PC-3 (cell line): ENCODE measurements at regions not wholly inside any gene's neighbourhood (a gene's known extent, or its start where the extent isn't known, plus 50 kb on each side); places are given as distances from the start of the nearest gene placed in this dataset.

Experiments used
- ATAC-seq: fragments of 200-7000 bp; cut with Tn5 transposase; 2 replicates; pipeline ENCODE4 v1.9.1; 2020; ENCODE audit warnings: mild to moderate bottlenecking, moderate library complexity
- BruUV-seq: library from RNA; stranded (reverse); fragments of 400-500 nt; replicated peaks from 2 replicates; lab custom pipeline; 2021; lab: Mats Ljungman, UMichigan
- CTCF ChIA-PET: fragments of 300-600 bp; sonication (Branson Sonifier 250); formaldehyde crosslinking; loops from one replicate; lab custom pipeline; 2022; ENCODE audit warnings: antibody characterized with exemption; lab: Charles Lee
- POLR2A ChIA-PET: fragments of 300-600 bp; sonication (Branson Sonifier 250); formaldehyde crosslinking; loops from one replicate; lab custom pipeline; 2022; ENCODE audit warnings: antibody characterized with exemption; ENCODE audit not compliant: unreplicated experiment; lab: Charles Lee
- DNase-seq: peaks from one replicate; pipeline ENCODE4 v3.0.0-alpha.2; 2015
- H2AFZ ChIP-seq: fragments of 300-600 bp; sonication (generic); 2 replicates; pipeline ENCODE4 v1.6.0; 2016; ENCODE audit warnings: antibody characterized with exemption, low read length
- H3F3A ChIP-seq: fragments of 300-600 bp; sonication (generic); one replicate; pipeline ENCODE4 v1.6.0; 2017; ENCODE audit warnings: antibody characterized with exemption, low read length, control low read depth, mild to moderate bottlenecking; ENCODE audit not compliant: unreplicated experiment
- H3K27ac ChIP-seq: fragments of 300-600 bp; sonication (generic); 2 replicates; pipeline ENCODE4 v1.5.1; 2016; ENCODE audit warnings: mild to moderate bottlenecking, low read length
- H3K27me3 ChIP-seq: fragments of 300-600 bp; sonication (generic); 2 replicates; pipeline ENCODE4 v1.6.1; 2016; ENCODE audit warnings: low read length, mixed read lengths
- H3K36me3 ChIP-seq: fragments of 300-600 bp; sonication (generic); 2 replicates; pipeline ENCODE4 v1.6.1; 2016; ENCODE audit warnings: low read depth, mixed run types, low read length, mixed read lengths
- H3K4me1 ChIP-seq: fragments of 300-600 bp; sonication (generic); 2 replicates; pipeline ENCODE4 v1.5.1; 2016; ENCODE audit warnings: low read length; ENCODE audit not compliant: insufficient read depth
- H3K4me2 ChIP-seq: fragments of 300-600 bp; sonication (generic); 2 replicates; pipeline ENCODE4 v1.6.0; 2016; ENCODE audit warnings: low read length
- H3K4me3 ChIP-seq: fragments of 300-600 bp; sonication (generic); 2 replicates; pipeline ENCODE4 v1.5.1; 2016; ENCODE audit warnings: mild to moderate bottlenecking, low read length, mixed read lengths
- H3K79me2 ChIP-seq: fragments of 300-600 bp; sonication (generic); 2 replicates; pipeline ENCODE4 v1.6.1; 2017; ENCODE audit warnings: low read length, mixed read lengths
- H3K9ac ChIP-seq: fragments of 300-600 bp; sonication (generic); 2 replicates; pipeline ENCODE4 v1.6.0; 2016; ENCODE audit warnings: mild to moderate bottlenecking, low read length
- H3K9me2 ChIP-seq: fragments of 300-600 bp; sonication (generic); replicated peaks from 2 replicates; pipeline ENCODE4 v1.6.1; 2016; ENCODE audit warnings: mixed run types, low read length, mixed read lengths
- H3K9me3 ChIP-seq: fragments of 300-600 bp; sonication (generic); 2 replicates; pipeline ENCODE4 v1.6.1; 2016; ENCODE audit warnings: low read length, mixed read lengths
- H4K20me1 ChIP-seq: fragments of 300-600 bp; sonication (generic); 2 replicates; pipeline ENCODE4 v1.6.1; 2016; ENCODE audit warnings: low read length, mixed read lengths
- EZH2 ChIP-seq: fragments of 300-600 bp; sonication (generic); IDR thresholded peaks from one replicate; pipeline ENCODE4 v1.6.1; 2017; ENCODE audit warnings: antibody characterized with exemption, mild to moderate bottlenecking, low read length; ENCODE audit not compliant: unreplicated experiment
- EZH2phosphoT487 ChIP-seq: fragments of 300-600 bp; sonication (generic); IDR thresholded peaks from 2 replicates; pipeline ENCODE4 v1.6.1; 2018; ENCODE audit warnings: mild to moderate bottlenecking, antibody characterized with exemption, low read length, borderline replicate concordance
- intact Hi-C: fragments of 100-400 bp; cut with micrococcal nuclease; formaldehyde crosslinking; loops from 2 replicates; pipeline ENCODE4 v1.9.0; 2023
- TF ChIP-seq, protein P1 (sequence below): fragments of 300-600 bp; sonication (generic); conservative IDR thresholded peaks from 2 replicates; pipeline ENCODE4 v1.5.1; 2017; ENCODE audit warnings: antibody characterized with exemption, low read depth, mild to moderate bottlenecking, low read length

DNA sequence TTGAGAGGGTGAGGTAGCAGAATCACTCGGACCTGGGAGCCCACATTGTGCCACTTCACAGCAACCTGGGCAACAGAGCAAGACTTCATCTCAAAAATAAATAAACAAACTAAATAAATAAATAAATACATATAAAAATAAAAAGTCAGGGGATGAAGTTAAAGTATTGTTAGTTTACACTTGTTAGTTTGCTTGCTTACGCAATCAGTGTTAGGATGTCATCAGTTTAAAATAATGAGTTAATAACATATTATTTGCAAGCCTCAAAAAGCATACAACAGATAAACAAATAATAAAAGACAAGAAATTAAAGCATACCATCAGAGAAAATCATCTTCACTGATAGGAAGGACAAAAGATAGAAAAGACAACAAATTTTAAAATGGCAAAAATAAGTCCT is 891.1 kb upstream of the PCDH7 start:
- Histone ChIP-seq H3K79me2 (no peaks in the 10 kb centered on the region), H3K4me2 (no peak overlapping the region), H3K36me3 (no peaks in the 10 kb centered on the region), H3K27me3 (no peaks in the 10 kb centered on the region), H3K9me3 (no peaks in the 10 kb centered on the region), H3K9me2 (no peaks in the 10 kb centered on the region), H3K9ac (no peak overlapping the region), H3F3A (no peaks in the 10 kb centered on the region), H4K20me1 (no peaks in the 10 kb centered on the region), H3K4me1 (no peaks in the 10 kb centered on the region), H3K27ac (no peak overlapping the region), H3K4me3 (no peak overlapping the region), H2AFZ (no peak overlapping the region)
- DNase-seq (no peak), ATAC-seq (no peak)
- ChIA-PET POLR2A (no interaction called here), CTCF (no interaction called here)
- no TSS peak for BruUV-seq
- intact Hi-C loops, result no loop called here
- TF ChIP-seq, protein P1, sequence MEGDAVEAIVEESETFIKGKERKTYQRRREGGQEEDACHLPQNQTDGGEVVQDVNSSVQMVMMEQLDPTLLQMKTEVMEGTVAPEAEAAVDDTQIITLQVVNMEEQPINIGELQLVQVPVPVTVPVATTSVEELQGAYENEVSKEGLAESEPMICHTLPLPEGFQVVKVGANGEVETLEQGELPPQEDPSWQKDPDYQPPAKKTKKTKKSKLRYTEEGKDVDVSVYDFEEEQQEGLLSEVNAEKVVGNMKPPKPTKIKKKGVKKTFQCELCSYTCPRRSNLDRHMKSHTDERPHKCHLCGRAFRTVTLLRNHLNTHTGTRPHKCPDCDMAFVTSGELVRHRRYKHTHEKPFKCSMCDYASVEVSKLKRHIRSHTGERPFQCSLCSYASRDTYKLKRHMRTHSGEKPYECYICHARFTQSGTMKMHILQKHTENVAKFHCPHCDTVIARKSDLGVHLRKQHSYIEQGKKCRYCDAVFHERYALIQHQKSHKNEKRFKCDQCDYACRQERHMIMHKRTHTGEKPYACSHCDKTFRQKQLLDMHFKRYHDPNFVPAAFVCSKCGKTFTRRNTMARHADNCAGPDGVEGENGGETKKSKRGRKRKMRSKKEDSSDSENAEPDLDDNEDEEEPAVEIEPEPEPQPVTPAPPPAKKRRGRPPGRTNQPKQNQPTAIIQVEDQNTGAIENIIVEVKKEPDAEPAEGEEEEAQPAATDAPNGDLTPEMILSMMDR, result no peak
- TF ChIP-seq EZH2, result no peak
- no peak for TF ChIP-seq EZH2phosphoT487

DNA sequence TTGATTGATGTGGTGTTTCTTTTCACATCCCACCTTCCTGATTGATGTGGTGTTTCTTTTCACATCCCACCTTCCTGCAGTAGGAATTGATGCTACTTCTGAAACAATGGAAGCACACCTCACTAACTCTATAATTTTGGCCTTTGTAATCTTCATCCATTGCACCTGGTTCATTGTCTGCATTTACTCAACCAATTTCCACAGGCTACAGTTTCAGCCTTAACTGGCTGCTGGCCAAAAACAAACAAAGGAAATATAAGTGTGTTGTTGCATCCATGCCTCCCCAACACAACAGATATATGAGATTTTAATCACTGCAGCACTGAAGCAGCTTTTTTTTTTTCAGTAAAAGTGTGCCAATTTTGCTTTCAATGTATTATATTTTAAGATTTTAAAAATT is 867.6 kb upstream of the PCDH7 start:
- intact Hi-C loops, result no loop called here

DNA sequence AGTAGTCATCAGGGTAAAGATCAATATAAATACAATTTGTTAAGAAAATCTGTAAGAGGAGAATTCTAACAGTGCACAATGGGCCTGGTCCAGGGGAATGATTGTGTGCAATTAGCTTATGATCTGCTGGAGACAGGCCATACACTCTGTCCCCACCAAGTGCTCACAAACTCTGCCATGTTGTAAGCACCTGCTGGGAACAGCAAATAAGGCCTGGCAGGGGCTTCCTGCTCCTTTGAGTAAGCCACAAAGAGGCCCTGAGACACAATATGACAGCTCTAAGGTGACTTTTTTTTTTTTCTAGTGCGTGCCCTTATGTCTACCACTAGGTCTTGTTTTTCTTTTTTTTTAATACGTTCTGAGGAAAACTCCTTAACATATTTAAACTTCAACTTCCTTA is 866.3 kb upstream of the PCDH7 start:
- H3K27ac ChIP-seq, result no peak overlapping the region
- ChIA-PET POLR2A (no interaction called here), CTCF (no interaction called here)
- H3F3A ChIP-seq, result no peaks in the 10 kb centered on the region
- intact Hi-C loops, result no loop called here
- no peaks in the 10 kb centered on the region for H3K4me1 ChIP-seq
- no peaks in the 10 kb centered on the region for H3K79me2 ChIP-seq
- no peak overlapping the region for H3K4me3 ChIP-seq
- H3K9me3 ChIP-seq, result no peaks in the 10 kb centered on the region
- no TSS peak for BruUV-seq
- no peak for ATAC-seq
- no peaks in the 10 kb centered on the region for H3K27me3 ChIP-seq
- H3K9me2 ChIP-seq, result no peaks in the 10 kb centered on the region
- H3K4me2 ChIP-seq, result no peak overlapping the region
- H2AFZ ChIP-seq, result no peak overlapping the region
- DNase-seq, result no peak
- no peak for TF ChIP-seq EZH2phosphoT487
- TF ChIP-seq, protein P1, result no peak
- TF ChIP-seq EZH2, result no peak
- H3K9ac ChIP-seq, result no peak overlapping the region
- no peaks in the 10 kb centered on the region for H3K36me3 ChIP-seq
- H4K20me1 ChIP-seq, result no peaks in the 10 kb centered on the region

More for the DNA sequence above, 867.6 kb upstream of the PCDH7 start:
- ATAC-seq, result no peak
- Histone ChIP-seq H3K4me3 (no peak overlapping the region), H2AFZ (no peak overlapping the region), H4K20me1 (no peaks in the 10 kb centered on the region), H3K27me3 (no peaks in the 10 kb centered on the region), H3K9me3 (no peaks in the 10 kb centered on the region), H3F3A (no peaks in the 10 kb centered on the region), H3K36me3 (no peaks in the 10 kb centered on the region), H3K79me2 (no peaks in the 10 kb centered on the region), H3K4me2 (no peak overlapping the region), H3K9me2 (no peaks in the 10 kb centered on the region), H3K4me1 (no peaks in the 10 kb centered on the region), H3K9ac (no peak overlapping the region), H3K27ac (no peak overlapping the region)
- DNase-seq, result no peak
- POLR2A ChIA-PET, result no interaction called here
- TF ChIP-seq, protein P1, result no peak
- TF ChIP-seq EZH2 (no peak), EZH2phosphoT487 (no peak)
- CTCF ChIA-PET, result no interaction called here
- BruUV-seq, result no TSS peak
